ENCODE measurements at regions not wholly inside any gene's neighbourhood (a gene's known extent, or its start where the extent isn't known, plus 50 kb on each side); places are given as distances from the start of the nearest gene placed in this dataset.

DNA sequence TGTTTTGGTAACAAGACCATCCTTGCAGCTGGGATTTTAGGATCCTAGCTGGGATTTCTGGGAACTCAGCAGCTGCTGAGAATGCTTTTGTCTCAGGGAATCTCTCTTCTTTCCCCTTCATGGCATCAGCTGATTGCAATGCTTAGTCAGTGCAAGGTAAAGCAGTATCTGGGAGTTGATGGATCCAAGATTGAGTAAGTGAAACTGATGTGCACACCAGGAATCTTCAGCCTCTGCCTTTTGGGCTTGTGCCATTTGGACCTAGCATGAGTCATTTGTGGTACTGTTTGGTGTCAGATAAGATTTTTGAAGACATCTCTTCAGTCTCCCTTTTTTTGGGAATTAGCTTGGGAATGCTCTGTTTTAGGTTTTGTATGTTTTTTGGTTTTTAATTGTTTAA is 363.3 kb upstream of the TFPI start:
- Histone ChIP-seq H3K4ac (replicated peaks; ENCODE audit: insufficient read length, low read depth, low read length) (no peak overlapping the region), H4K91ac (replicated peaks; ENCODE audit: insufficient read length, low read length) (no peak overlapping the region), H3K27me3 (replicated peaks in 1 of 4; ENCODE audit: control insufficient read depth in 3 of 4, extremely low read depth in 1 of 4, insufficient read depth in 3 of 4, low read length in 3 of 4) (no peaks in the 10 kb centered on the region), H3K14ac (ENCODE audit: insufficient read length) (no peak overlapping the region), H3K56ac (replicated peaks; ENCODE audit: insufficient read length, low read depth, low read length) (no peak overlapping the region), H4K20me1 (replicated peaks in 1 of 2; ENCODE audit: control insufficient read depth in 1 of 2, insufficient read depth in 2 of 2, low read length in 2 of 2) (no peaks in the 10 kb centered on the region), H3K4me1 (replicated peaks in 1 of 4; ENCODE audit: control insufficient read depth in 3 of 4, insufficient read depth in 4 of 4, low read length in 3 of 4) (no peaks in the 10 kb centered on the region), H3K9ac (replicated peaks in 1 of 4; ENCODE audit: extremely low read depth in 1 of 4, low read depth in 3 of 4, low read length in 3 of 4) (no peak overlapping the region), H2BK5ac (ENCODE audit: low read depth, low read length) (no peak overlapping the region), H3K4me3 (ENCODE audit: extremely low read depth in 1 of 4, insufficient read depth in 2 of 4, low read depth in 3 of 4, low read length in 4 of 4) (no peak overlapping the region), H4K8ac (ENCODE audit: extremely low read depth, insufficient read depth, low read length) (no peak overlapping the region), H3K36me3 (ENCODE audit: control insufficient read depth in 2 of 4, insufficient read depth in 4 of 4, low read length in 3 of 4) (no peaks in the 10 kb centered on the region), H3K23me2 (ENCODE audit: low read depth, low read length) (no peaks in the 10 kb centered on the region), H3K27ac (ENCODE audit: low read depth, low read length) (no peak overlapping the region), H3K23ac (ENCODE audit: insufficient read length) (no peak overlapping the region), H2BK15ac (ENCODE audit: low read length) (no peak overlapping the region), H2AK5ac (ENCODE audit: low read depth, low read length) (no peak overlapping the region), H2AFZ (ENCODE audit: low read length) (no peak overlapping the region), H3K4me2 (ENCODE audit: insufficient read depth in 1 of 2, low read depth in 2 of 2, low read length in 2 of 2) (no peak overlapping the region), H2BK120ac (replicated peaks; ENCODE audit: low read depth, low read length) (no peak overlapping the region), H2BK20ac (ENCODE audit: low read length) (no peak overlapping the region), H3K9me3 (ENCODE audit: insufficient read depth in 2 of 2, low read depth in 1 of 2, low read length in 1 of 2) (no peaks in the 10 kb centered on the region), H4K5ac (ENCODE audit: insufficient read length, low read depth, low read length) (no peak overlapping the region), H2BK12ac (ENCODE audit: low read depth, low read length) (no peak overlapping the region), H3K18ac (ENCODE audit: extremely low read depth, low read length) (no peak overlapping the region), H3K79me2 (ENCODE audit: control insufficient read depth in 1 of 2, insufficient read depth in 2 of 2, low read length in 2 of 2) (no peaks in the 10 kb centered on the region), H3K79me1 (ENCODE audit: low read depth, low read length) (no peaks in the 10 kb centered on the region)
- POLR2A ChIA-PET (ENCODE audit: partially characterized antibody) = interaction anchor here (0.7 kb wide), 1 partner anchor 107 kb away, joined by 3 read pairs; no protein-coding TSS in a partner anchor
- FAIRE-seq (no peak), DNase-seq (ENCODE audit: low read depth in 1 of 2, low spot score in 2 of 2) (no peak)
- TF ChIP-seq, protein P1, sequence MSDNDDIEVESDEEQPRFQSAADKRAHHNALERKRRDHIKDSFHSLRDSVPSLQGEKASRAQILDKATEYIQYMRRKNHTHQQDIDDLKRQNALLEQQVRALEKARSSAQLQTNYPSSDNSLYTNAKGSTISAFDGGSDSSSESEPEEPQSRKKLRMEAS (IDR thresholded peaks at IDR 0.05) = no peak
- no peak for TF ChIP-seq RXRA (IDR thresholded peaks at IDR 0.05; ENCODE audit: insufficient read depth, low read depth, low read length)
- no peak for TF ChIP-seq KDM5A (IDR thresholded peaks at IDR 0.05; ENCODE audit: low read length)
- CTCF ChIA-PET (ENCODE audit: partially characterized antibody) = interaction anchor here (0.6 to 1.2 kb wide), 4 partner anchors 10 to 355 kb away, joined by 3 to 4 read pairs (median 3); no protein-coding TSS in a partner anchor

All from H1 (cell line).